WTC11 (cell line): ENCODE measurements at regions not wholly inside any gene's neighbourhood (a gene's known extent, or its start where the extent isn't known, plus 50 kb on each side); places are given as distances from the start of the nearest gene placed in this dataset.
A peak's percentile ranks its signal among the peaks of the same experiment; 100 is the strongest.

Experiments used
- ATAC-seq: fragments of 200-7000 bp; cut with Tn5 transposase; 2 replicates; pipeline ENCODE4 v1.10.0; 2021; ENCODE audit warnings: mild to moderate bottlenecking, moderate library complexity
- CTCF ChIA-PET: fragments of 300-600 bp; sonication (Branson Sonifier 250); formaldehyde crosslinking; loops from one replicate; lab custom pipeline; 2021; ENCODE audit warnings: antibody characterized with exemption; lab: Charles Lee
- POLR2A ChIA-PET: fragments of 350-600 bp; sonication (Branson Sonifier 250); formaldehyde crosslinking; loops from one replicate; lab custom pipeline; 2021; ENCODE audit warnings: antibody characterized with exemption; lab: Charles Lee
- DNase-seq: peaks from one replicate; pipeline ENCODE4 v3.0.0; 2021; ENCODE audit warnings: low spot score
- H3K27ac Mint-ChIP-seq: 2 replicates; pipeline ENCODE4 v1.8.0; 2021; ENCODE audit warnings: mixed read lengths
- H3K27me3 Mint-ChIP-seq: 2 replicates; pipeline ENCODE4 v1.8.0; 2021; ENCODE audit warnings: low read depth, mild to moderate bottlenecking, moderate library complexity, mixed read lengths
- H3K36me3 Mint-ChIP-seq: 2 replicates; pipeline ENCODE4 v1.8.0; 2021; ENCODE audit warnings: mixed read lengths
- H3K4me1 Mint-ChIP-seq: 2 replicates; pipeline ENCODE4 v1.8.0; 2022; ENCODE audit warnings: mixed read lengths
- H3K4me3 Mint-ChIP-seq: 2 replicates; pipeline ENCODE4 v1.8.0; 2021; ENCODE audit warnings: mild to moderate bottlenecking, moderate library complexity, mixed read lengths
- H3K9me3 Mint-ChIP-seq: 2 replicates; pipeline ENCODE4 v1.8.0; 2021; ENCODE audit warnings: mixed read lengths
- AFF4 ChIP-seq: sonication (generic); formaldehyde crosslinking; IDR thresholded peaks from 2 replicates; pipeline ENCODE4 v1.8.1; 2023; ENCODE audit warnings: mild to moderate bottlenecking, missing genetic modification reagents, borderline replicate concordance
- ERG ChIP-seq: fragments of 250-450 bp; sonication (Bioruptor Pico); IDR thresholded peaks from 2 replicates; pipeline ENCODE4 v1.8.0; 2021; ENCODE audit warnings: mild to moderate bottlenecking
- IRF2 ChIP-seq: sonication (generic); formaldehyde crosslinking; IDR thresholded peaks from 2 replicates; pipeline ENCODE4 v1.8.0; 2022; ENCODE audit warnings: low read depth, missing genetic modification reagents, borderline replicate concordance
- KAT7 ChIP-seq: sonication (generic); formaldehyde crosslinking; IDR thresholded peaks from 2 replicates; pipeline ENCODE4 v1.8.1; 2023; ENCODE audit warnings: missing genetic modification reagents, mild to moderate bottlenecking, borderline replicate concordance
- MYBL2 ChIP-seq: sonication (generic); formaldehyde crosslinking; IDR thresholded peaks from 2 replicates; pipeline ENCODE4 v1.8.1; 2023; ENCODE audit warnings: mild to moderate bottlenecking, moderate library complexity, missing genetic modification reagents
- PRDM15 ChIP-seq: sonication (generic); formaldehyde crosslinking; IDR thresholded peaks from 2 replicates; pipeline ENCODE4 v1.8.0; 2022; ENCODE audit warnings: missing genetic modification reagents
- PREB ChIP-seq: sonication (generic); formaldehyde crosslinking; IDR thresholded peaks from 2 replicates; pipeline ENCODE4 v1.8.1; 2022; ENCODE audit warnings: mild to moderate bottlenecking, missing genetic modification reagents, moderate library complexity, borderline replicate concordance
- ZNF512 ChIP-seq: sonication (generic); formaldehyde crosslinking; IDR thresholded peaks from 2 replicates; pipeline ENCODE4 v1.8.1; 2022; ENCODE audit warnings: missing genetic modification reagents, borderline replicate concordance
- TF ChIP-seq, protein P1 (sequence below): sonication (generic); formaldehyde crosslinking; IDR thresholded peaks from 2 replicates; pipeline ENCODE4 v1.8.0; 2023; ENCODE audit warnings: missing genetic modification reagents, mild to moderate bottlenecking, borderline replicate concordance

DNA sequence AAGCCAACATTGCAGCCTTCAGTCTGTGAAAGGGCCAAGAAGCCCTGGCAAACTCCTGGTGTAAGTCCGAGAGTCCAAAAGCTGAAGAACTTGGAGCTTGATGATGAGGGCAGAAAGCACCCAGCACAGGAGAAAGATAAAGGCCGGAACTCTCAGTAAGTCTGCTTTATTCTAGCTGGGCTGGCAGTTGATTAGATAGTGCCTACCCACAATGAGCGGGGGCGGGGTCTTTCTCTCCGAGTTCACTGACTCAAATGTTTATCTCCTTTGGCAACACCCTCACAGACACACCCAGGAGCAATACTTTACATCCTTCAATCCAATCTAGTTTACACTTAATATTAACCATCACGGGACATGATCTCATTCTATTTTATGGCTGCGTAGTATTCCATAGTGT, 1317.1 kb downstream of the SLITRK1 start:
- CTCF ChIA-PET = no interaction called here
- Mint-ChIP-seq H3K27ac (no peak overlapping the region), H3K36me3 (no peaks in the 10 kb centered on the region), H3K27me3 (no peaks in the 10 kb centered on the region), H3K4me1 (peaks cover 3% of the 10 kb centered on the region; the same call in 1 of the 2 replicates), H3K4me3 (no peak overlapping the region)
- no peak for TF ChIP-seq AFF4 (CRISPR knock-in tag)
- TF ChIP-seq PREB (CRISPR knock-in tag) = no peak
- no peak for TF ChIP-seq KAT7 (CRISPR knock-in tag)
- TF ChIP-seq PRDM15 (CRISPR knock-in tag) = no peak
- TF ChIP-seq IRF2 (CRISPR knock-in tag) = no peak
- TF ChIP-seq ERG (CRISPR knock-in tag) = no peak
- no peak for TF ChIP-seq ZNF512
- TF ChIP-seq, protein P1, sequence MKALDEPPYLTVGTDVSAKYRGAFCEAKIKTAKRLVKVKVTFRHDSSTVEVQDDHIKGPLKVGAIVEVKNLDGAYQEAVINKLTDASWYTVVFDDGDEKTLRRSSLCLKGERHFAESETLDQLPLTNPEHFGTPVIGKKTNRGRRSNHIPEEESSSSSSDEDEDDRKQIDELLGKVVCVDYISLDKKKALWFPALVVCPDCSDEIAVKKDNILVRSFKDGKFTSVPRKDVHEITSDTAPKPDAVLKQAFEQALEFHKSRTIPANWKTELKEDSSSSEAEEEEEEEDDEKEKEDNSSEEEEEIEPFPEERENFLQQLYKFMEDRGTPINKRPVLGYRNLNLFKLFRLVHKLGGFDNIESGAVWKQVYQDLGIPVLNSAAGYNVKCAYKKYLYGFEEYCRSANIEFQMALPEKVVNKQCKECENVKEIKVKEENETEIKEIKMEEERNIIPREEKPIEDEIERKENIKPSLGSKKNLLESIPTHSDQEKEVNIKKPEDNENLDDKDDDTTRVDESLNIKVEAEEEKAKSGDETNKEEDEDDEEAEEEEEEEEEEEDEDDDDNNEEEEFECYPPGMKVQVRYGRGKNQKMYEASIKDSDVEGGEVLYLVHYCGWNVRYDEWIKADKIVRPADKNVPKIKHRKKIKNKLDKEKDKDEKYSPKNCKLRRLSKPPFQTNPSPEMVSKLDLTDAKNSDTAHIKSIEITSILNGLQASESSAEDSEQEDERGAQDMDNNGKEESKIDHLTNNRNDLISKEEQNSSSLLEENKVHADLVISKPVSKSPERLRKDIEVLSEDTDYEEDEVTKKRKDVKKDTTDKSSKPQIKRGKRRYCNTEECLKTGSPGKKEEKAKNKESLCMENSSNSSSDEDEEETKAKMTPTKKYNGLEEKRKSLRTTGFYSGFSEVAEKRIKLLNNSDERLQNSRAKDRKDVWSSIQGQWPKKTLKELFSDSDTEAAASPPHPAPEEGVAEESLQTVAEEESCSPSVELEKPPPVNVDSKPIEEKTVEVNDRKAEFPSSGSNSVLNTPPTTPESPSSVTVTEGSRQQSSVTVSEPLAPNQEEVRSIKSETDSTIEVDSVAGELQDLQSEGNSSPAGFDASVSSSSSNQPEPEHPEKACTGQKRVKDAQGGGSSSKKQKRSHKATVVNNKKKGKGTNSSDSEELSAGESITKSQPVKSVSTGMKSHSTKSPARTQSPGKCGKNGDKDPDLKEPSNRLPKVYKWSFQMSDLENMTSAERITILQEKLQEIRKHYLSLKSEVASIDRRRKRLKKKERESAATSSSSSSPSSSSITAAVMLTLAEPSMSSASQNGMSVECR (CRISPR knock-in tag) = no peak
- no peak for TF ChIP-seq MYBL2 (CRISPR knock-in tag)
- TF ChIP-seq, all 79 proteins: peak for 0
- ATAC-seq (no peak), DNase-seq (peak; percentile 12)
- H3K9me3 Mint-ChIP-seq = peaks cover 2% of the 10 kb centered on the region
- POLR2A ChIA-PET = no interaction called here
